ENCODE measurements at regions not wholly inside any gene's neighbourhood (a gene's known extent, or its start where the extent isn't known, plus 50 kb on each side); places are given as distances from the start of the nearest gene placed in this dataset.
"Not testable (repeated sequence)": the region's sequence is repeated elsewhere in the genome, so short reads cannot be mapped to it uniquely, and the experiment has no call there.

DNA sequence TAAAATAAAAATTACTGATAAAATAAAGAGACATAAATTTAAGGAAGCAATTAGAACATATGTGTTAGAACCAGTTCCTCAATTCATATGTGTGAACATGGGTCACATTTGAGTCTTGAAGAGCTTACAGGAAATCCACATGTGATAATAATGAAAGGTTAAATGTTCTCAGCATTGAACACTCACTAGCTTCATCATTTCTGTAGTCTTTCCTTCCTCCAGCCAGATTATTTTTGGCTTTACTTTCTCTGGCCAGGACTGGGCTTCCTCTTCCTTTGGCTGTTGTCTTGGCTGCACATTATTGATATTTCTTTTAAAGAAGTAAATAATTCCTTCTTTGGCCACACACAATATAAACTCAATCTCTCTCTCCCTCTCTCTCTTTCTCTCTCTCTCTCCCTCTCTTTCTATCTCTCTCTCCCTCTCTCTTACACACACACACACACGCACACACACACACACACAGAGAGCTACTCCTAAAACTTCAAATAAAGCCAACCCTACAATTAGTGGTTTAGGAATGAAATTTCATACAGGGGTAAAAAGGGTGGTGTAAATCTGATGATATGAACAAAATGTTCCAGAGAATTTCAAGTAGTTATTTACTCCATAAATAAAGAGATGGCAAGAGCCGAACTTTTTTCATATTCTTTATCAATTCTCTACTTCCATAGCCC is 171.2 kb downstream of the REEP3 start (continued):
- TF ChIP-seq, protein P1, sequence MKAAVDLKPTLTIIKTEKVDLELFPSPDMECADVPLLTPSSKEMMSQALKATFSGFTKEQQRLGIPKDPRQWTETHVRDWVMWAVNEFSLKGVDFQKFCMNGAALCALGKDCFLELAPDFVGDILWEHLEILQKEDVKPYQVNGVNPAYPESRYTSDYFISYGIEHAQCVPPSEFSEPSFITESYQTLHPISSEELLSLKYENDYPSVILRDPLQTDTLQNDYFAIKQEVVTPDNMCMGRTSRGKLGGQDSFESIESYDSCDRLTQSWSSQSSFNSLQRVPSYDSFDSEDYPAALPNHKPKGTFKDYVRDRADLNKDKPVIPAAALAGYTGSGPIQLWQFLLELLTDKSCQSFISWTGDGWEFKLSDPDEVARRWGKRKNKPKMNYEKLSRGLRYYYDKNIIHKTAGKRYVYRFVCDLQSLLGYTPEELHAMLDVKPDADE (IDR thresholded peaks at IDR 0.05), result no peak
- TF ChIP-seq CREB1 (CRISPR knock-in tag; IDR thresholded peaks at IDR 0.05; ENCODE audit: low read depth) (no peak), ZNF331 (CRISPR knock-in tag; IDR thresholded peaks at IDR 0.05; ENCODE audit: low read depth) (no peak), NANOG (IDR thresholded peaks at IDR 0.05; ENCODE audit: borderline replicate concordance) (no peak)

DNA sequence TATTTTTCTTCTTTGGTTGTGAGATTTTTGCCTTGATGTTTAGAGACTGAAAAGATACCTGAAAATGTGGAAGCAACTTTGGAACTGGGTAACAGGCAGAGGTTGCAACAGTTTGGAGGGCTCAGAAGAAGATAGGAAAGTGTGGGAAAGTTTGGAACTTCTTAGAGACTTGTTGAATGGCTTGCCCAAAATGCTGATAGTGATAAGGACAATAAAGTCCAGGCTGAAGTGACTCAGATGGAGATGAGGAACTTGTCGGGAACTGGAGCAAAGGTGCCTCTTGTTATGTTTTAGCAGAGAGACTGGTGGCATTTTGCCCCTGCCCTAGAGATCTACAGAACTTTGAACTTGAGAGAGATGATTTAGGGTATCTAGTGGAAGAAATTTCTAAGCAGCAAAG is 171.8 kb downstream of the REEP3 start:
- not testable (repeated sequence) for H3K4me2 ChIP-seq; H3K4me1 Mint-ChIP-seq; H3K9me2 ChIP-seq (ENCODE audit: insufficient read depth); H3K27ac Mint-ChIP-seq; H3K4me3 Mint-ChIP-seq; H3K36me3 ChIP-seq (ENCODE audit: insufficient read depth); H3K27me3 Mint-ChIP-seq (ENCODE audit: insufficient read depth, low read depth, poor library complexity); ATAC-seq; H3K27ac ChIP-seq (ENCODE audit: low read depth); H3F3A ChIP-seq (replicated peaks; ENCODE audit: low read depth); DNase-seq (ENCODE audit: low spot score); H3K27me3 ChIP-seq (ENCODE audit: insufficient read depth); H4K20me1 ChIP-seq (replicated peaks; ENCODE audit: insufficient read depth); H3K4me1 ChIP-seq (ENCODE audit: insufficient read depth); H3K4me3 ChIP-seq; H2AFZ ChIP-seq; H3K79me2 ChIP-seq (replicated peaks; ENCODE audit: insufficient read depth)
- peaks cover 17% of the 10 kb centered on the region for H3K9me3 Mint-ChIP-seq
- H3K36me3 Mint-ChIP-seq (ENCODE audit: low read depth), result peaks cover 15% of the 10 kb centered on the region; the same call in 2 of the 3 replicates

DNA sequence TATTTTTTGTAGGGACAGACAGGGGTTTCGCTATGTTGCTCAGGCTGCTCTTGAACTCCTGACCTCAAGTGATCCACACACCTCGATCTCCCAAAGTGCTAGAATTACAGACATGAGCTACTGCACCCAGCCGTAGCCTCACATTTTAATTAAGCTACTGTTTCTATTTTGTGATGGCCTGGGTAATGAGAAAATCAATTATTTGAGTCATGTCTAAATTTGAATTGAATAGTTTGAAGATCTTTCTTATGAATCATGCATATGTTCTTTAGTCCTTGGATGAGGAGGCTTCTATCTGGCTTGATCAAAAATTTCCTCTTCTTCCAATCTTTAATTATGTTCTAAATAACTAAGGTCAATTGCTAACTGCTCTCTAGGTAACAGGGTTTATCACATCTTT is 175.0 kb downstream of the REEP3 start:
- Histone ChIP-seq H3K4me3 (no peak overlapping the region), H3K27ac (ENCODE audit: low read depth) (no peak overlapping the region), H3K4me2 (no peak overlapping the region), H3K4me1 (ENCODE audit: insufficient read depth) (peaks cover 9% of the 10 kb centered on the region), H3K9me2 (ENCODE audit: insufficient read depth) (no peaks in the 10 kb centered on the region), H3K36me3 (ENCODE audit: insufficient read depth) (no peaks in the 10 kb centered on the region), H3F3A (replicated peaks; ENCODE audit: low read depth) (no peaks in the 10 kb centered on the region), H3K27me3 (ENCODE audit: insufficient read depth) (no peaks in the 10 kb centered on the region), H2AFZ (peak overlapping the region; percentile 72; the same call in 1 of the 2 replicates), H4K20me1 (replicated peaks; ENCODE audit: insufficient read depth) (no peaks in the 10 kb centered on the region), H3K79me2 (replicated peaks; ENCODE audit: insufficient read depth) (no peaks in the 10 kb centered on the region)
- H3K4me3 Mint-ChIP-seq, result no peak overlapping the region
- H3K9me3 Mint-ChIP-seq, result peaks cover 17% of the 10 kb centered on the region
- H3K36me3 Mint-ChIP-seq (ENCODE audit: low read depth), result peaks cover 15% of the 10 kb centered on the region; the same call in 2 of the 3 replicates
- peaks cover 12% of the 10 kb centered on the region; the same call in 2 of the 3 replicates for H3K4me1 Mint-ChIP-seq
- DNase-seq (ENCODE audit: low spot score) (no peak), ATAC-seq (no peak)
- peaks cover 1% of the 10 kb centered on the region for H3K27me3 Mint-ChIP-seq (ENCODE audit: insufficient read depth, low read depth, poor library complexity)
- H3K27ac Mint-ChIP-seq, result no peak overlapping the region
- no peak for TF ChIP-seq CREB1 (CRISPR knock-in tag; IDR thresholded peaks at IDR 0.05; ENCODE audit: low read depth)
- no peak for TF ChIP-seq NANOG (IDR thresholded peaks at IDR 0.05; ENCODE audit: borderline replicate concordance)
- TF ChIP-seq STAT1 (IDR thresholded peaks at IDR 0.05; ENCODE audit: unreplicated experiment), result no peak
- TF ChIP-seq, protein P2, sequence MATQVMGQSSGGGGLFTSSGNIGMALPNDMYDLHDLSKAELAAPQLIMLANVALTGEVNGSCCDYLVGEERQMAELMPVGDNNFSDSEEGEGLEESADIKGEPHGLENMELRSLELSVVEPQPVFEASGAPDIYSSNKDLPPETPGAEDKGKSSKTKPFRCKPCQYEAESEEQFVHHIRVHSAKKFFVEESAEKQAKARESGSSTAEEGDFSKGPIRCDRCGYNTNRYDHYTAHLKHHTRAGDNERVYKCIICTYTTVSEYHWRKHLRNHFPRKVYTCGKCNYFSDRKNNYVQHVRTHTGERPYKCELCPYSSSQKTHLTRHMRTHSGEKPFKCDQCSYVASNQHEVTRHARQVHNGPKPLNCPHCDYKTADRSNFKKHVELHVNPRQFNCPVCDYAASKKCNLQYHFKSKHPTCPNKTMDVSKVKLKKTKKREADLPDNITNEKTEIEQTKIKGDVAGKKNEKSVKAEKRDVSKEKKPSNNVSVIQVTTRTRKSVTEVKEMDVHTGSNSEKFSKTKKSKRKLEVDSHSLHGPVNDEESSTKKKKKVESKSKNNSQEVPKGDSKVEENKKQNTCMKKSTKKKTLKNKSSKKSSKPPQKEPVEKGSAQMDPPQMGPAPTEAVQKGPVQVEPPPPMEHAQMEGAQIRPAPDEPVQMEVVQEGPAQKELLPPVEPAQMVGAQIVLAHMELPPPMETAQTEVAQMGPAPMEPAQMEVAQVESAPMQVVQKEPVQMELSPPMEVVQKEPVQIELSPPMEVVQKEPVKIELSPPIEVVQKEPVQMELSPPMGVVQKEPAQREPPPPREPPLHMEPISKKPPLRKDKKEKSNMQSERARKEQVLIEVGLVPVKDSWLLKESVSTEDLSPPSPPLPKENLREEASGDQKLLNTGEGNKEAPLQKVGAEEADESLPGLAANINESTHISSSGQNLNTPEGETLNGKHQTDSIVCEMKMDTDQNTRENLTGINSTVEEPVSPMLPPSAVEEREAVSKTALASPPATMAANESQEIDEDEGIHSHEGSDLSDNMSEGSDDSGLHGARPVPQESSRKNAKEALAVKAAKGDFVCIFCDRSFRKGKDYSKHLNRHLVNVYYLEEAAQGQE (IDR thresholded peaks at IDR 0.05; ENCODE audit: unreplicated experiment), result no peak
- TF ChIP-seq EZH2 (IDR thresholded peaks at IDR 0.05; ENCODE audit: low read depth, unreplicated experiment), result no peak
- no peak for TF ChIP-seq ZNF331 (CRISPR knock-in tag; IDR thresholded peaks at IDR 0.05; ENCODE audit: low read depth)
- no peak for TF ChIP-seq EZH2phosphoT487 (IDR thresholded peaks at IDR 0.05; ENCODE audit: unreplicated experiment)
- TF ChIP-seq POLR2AphosphoS5 (IDR thresholded peaks at IDR 0.05; ENCODE audit: low read depth), result no peak
- no peak for TF ChIP-seq ZNF114 (CRISPR knock-in tag; IDR thresholded peaks at IDR 0.05)
